Endothelial cell of umbilical vein (primary cell): ENCODE measurements at regions not wholly inside any gene's neighbourhood (a gene's known extent, or its start where the extent isn't known, plus 50 kb on each side); places are given as distances from the start of the nearest gene placed in this dataset.

Experiments used
- BruUV-seq: library from RNA; stranded (reverse); fragments of 400-500 nt; replicated peaks from 2 replicates; lab custom pipeline; 2021; lab: Mats Ljungman, UMichigan
- CTCF ChIA-PET: fragments of 300-600, 350-600 bp; sonication (Branson Sonifier 250); formaldehyde crosslinking; loops from one replicate; lab custom pipeline; 2021; ENCODE audit warnings: antibody characterized with exemption, inconsistent platforms; lab: Charles Lee
- POLR2A ChIA-PET: fragments of 300-600, 350-600 bp; sonication (Branson Sonifier 250); formaldehyde crosslinking; loops from one replicate; lab custom pipeline; 2021; ENCODE audit warnings: antibody characterized with exemption, inconsistent platforms; lab: Charles Lee
- DNase-seq: peaks from one replicate; pipeline ENCODE4 v3.0.0-alpha.2; 2011; ENCODE audit warnings: low read depth, low spot score
- FAIRE-seq: peaks from 2 replicates; lab custom pipeline; 2011; peaks lifted over from hg19 to GRCh38; lab: Jason Lieb, UNC
- H2AFZ ChIP-seq: 2 replicates; pipeline ENCODE4 v1.6.0; 2012; ENCODE audit warnings: low read depth, low read length, control low read depth, inconsistent platforms
- H3K27ac ChIP-seq: 2 replicates; pipeline ENCODE4 v1.5.1; 2011; ENCODE audit warnings: low read depth, mild to moderate bottlenecking, control low read depth, low read length, moderate library complexity; ENCODE audit not compliant: insufficient read depth
- H3K27me3 ChIP-seq, 2 experiments: 2 replicates each; pipeline versions ENCODE4 v1.6.0 to v1.6.1; 2011; ENCODE audit warnings: low read length in 2 of 2, mixed read lengths in 1 of 2; ENCODE audit not compliant: control insufficient read depth in 2 of 2, insufficient read depth in 2 of 2
- H3K36me3 ChIP-seq, 2 experiments: 2 replicates in 1 of 2; 3 replicates in 1 of 2; pipeline ENCODE4 v1.5.1; 2011; ENCODE audit warnings: low read length in 2 of 2, mild to moderate bottlenecking in 1 of 2, moderate library complexity in 1 of 2; ENCODE audit not compliant: control insufficient read depth in 2 of 2, insufficient read depth in 2 of 2; ENCODE audit errors: extremely low read depth in 1 of 2
- H3K4me1 ChIP-seq: 3 replicates; pipeline ENCODE4 v1.5.1; 2011; ENCODE audit warnings: mild to moderate bottlenecking, low read length; ENCODE audit not compliant: control insufficient read depth, insufficient read depth; ENCODE audit errors: extremely low read depth
- H3K4me2 ChIP-seq: 2 replicates; pipeline ENCODE4 v1.6.1; 2011; ENCODE audit warnings: low read length, control low read depth, mixed read lengths; ENCODE audit not compliant: insufficient read depth
- H3K4me3 ChIP-seq, 3 experiments: fragments of 200-600 bp in 1 of 3; sonication (generic), shearing (Covaris generic) in 1 of 3; replicated peaks in 1 of 3; 2 replicates each; pipeline ENCODE4 v1.5.1; 2011 to 2016; ENCODE audit warnings: control low read depth in 3 of 3, low read length in 3 of 3, mild to moderate bottlenecking in 2 of 3, inconsistent platforms in 1 of 3, low read depth in 1 of 3, moderate library complexity in 1 of 3; ENCODE audit not compliant: insufficient read depth in 1 of 3
- H3K79me2 ChIP-seq: 2 replicates; pipeline ENCODE4 v1.6.0; 2012; ENCODE audit warnings: low read length, inconsistent platforms; ENCODE audit not compliant: control insufficient read depth, insufficient read depth
- H3K9ac ChIP-seq: replicated peaks from 2 replicates; pipeline ENCODE3; 2011; ENCODE audit warnings: low read length, control low read depth; ENCODE audit not compliant: insufficient read depth; ENCODE audit errors: extremely low read depth
- H3K9me1 ChIP-seq: replicated peaks from 3 replicates; pipeline ENCODE4 v1.6.0; 2011; ENCODE audit warnings: mild to moderate bottlenecking, low read length; ENCODE audit not compliant: control insufficient read depth, insufficient read depth; ENCODE audit errors: extremely low read depth
- H3K9me3 ChIP-seq: replicated peaks from 2 replicates; pipeline ENCODE4 v1.5.1; 2012; ENCODE audit warnings: low read length, inconsistent platforms; ENCODE audit not compliant: control insufficient read depth, insufficient read depth
- H4K20me1 ChIP-seq: replicated peaks from 2 replicates; pipeline ENCODE3; 2011; ENCODE audit warnings: mild to moderate bottlenecking, low read length; ENCODE audit not compliant: control insufficient read depth, insufficient read depth; ENCODE audit errors: extremely low read depth
- CTCF ChIP-seq, 2 donors: IDR thresholded peaks; 1 replicate in 1 of 2; 2 replicates in 1 of 2; pipeline ENCODE4 v1.5.1; 2011; ENCODE audit warnings: low read length in 2 of 2, mild to moderate bottlenecking in 2 of 2, moderate library complexity in 2 of 2, control low read depth in 1 of 2, inconsistent platforms in 1 of 2, low read depth in 1 of 2; ENCODE audit not compliant: insufficient read depth in 1 of 2; ENCODE audit errors: extremely low read depth in 1 of 2
- FOS ChIP-seq: IDR thresholded peaks from 2 replicates; pipeline ENCODE4 v1.6.1; 2011; ENCODE audit warnings: mild to moderate bottlenecking, low read length, moderate library complexity, borderline replicate concordance; ENCODE audit not compliant: insufficient read depth
- GATA2 ChIP-seq: IDR thresholded peaks from 2 replicates; pipeline ENCODE4 v1.7.0; 2011; ENCODE audit warnings: low read depth, mild to moderate bottlenecking, moderate library complexity, mixed read lengths, low read length; ENCODE audit not compliant: insufficient read length, insufficient read depth
- JUN ChIP-seq: IDR thresholded peaks from 2 replicates; pipeline ENCODE4 v1.6.1; 2011; ENCODE audit warnings: borderline replicate concordance, low read depth; ENCODE audit not compliant: insufficient read length, insufficient read depth
- MYC ChIP-seq: IDR thresholded peaks from one replicate; pipeline ENCODE4 v1.6.1; 2011; ENCODE audit warnings: mild to moderate bottlenecking, low read depth, low read length
- POLR2A ChIP-seq: IDR thresholded peaks from 2 replicates; pipeline ENCODE4 v1.6.1; 2012; ENCODE audit warnings: low read depth, mild to moderate bottlenecking, control low read depth, low read length
- POLR2AphosphoS5 ChIP-seq: IDR thresholded peaks from 2 replicates; pipeline ENCODE4 v1.6.1; 2012; ENCODE audit warnings: low read depth, mild to moderate bottlenecking, control low read depth, low read length, moderate library complexity; ENCODE audit not compliant: insufficient read depth
- dilution Hi-C: fragments of 300-500 bp; cut with MboI; formaldehyde crosslinking; loops from one replicate; pipeline ENCODE4 v1.15.0; 2019; ENCODE audit warnings: low sequenced_read_pairs; ENCODE audit not compliant: extremely low pct_ligation_motif_present
- intact Hi-C: fragments of 100-400 bp; cut with micrococcal nuclease; formaldehyde crosslinking; loops from one replicate; pipeline ENCODE4 v1.10.0; 2022

- POLR2A ChIA-PET = no interaction called here
- BruUV-seq = no TSS peak
- FAIRE-seq = no peak
These were observed 76.3 kb upstream of the IQSEC1 start for GRCh38 chr3:13149330-13150108.

More at GRCh38 chr3:13149330-13150108, 76.3 kb upstream of the IQSEC1 start:
- no peaks in the 10 kb centered on the region for H4K20me1 ChIP-seq
- H3K4me1 ChIP-seq = no peaks in the 10 kb centered on the region
- no peaks in the 10 kb centered on the region for H3K9me1 ChIP-seq
- H3K79me2 ChIP-seq = no peaks in the 10 kb centered on the region
- no peak overlapping the region for H3K27ac ChIP-seq
- H3K4me2 ChIP-seq = no peak overlapping the region
- intact Hi-C loops (loop anchor here (2.0 kb wide), 1 partner anchor 41 kb away; no protein-coding TSS in a partner anchor), dilution Hi-C loops (no loop called here)
- no peak for TF ChIP-seq JUN
- TF ChIP-seq FOS = no peak
- TF ChIP-seq GATA2 = no peak
- no peak for TF ChIP-seq POLR2A
- TF ChIP-seq CTCF (IDR thresholded peaks at IDR 0.05; ENCODE audit: extremely low read depth in 1 of 2, insufficient read depth in 1 of 2, low read depth in 1 of 2, low read length in 2 of 2) = no peak
- TF ChIP-seq POLR2AphosphoS5 = no peak
- TF ChIP-seq MYC = no peak
- H3K9me3 ChIP-seq = no peaks in the 10 kb centered on the region
- H2AFZ ChIP-seq = no peak overlapping the region
- DNase-seq = no peak
- CTCF ChIA-PET = no interaction called here
- H3K36me3 ChIP-seq = no peaks in the 10 kb centered on the region
- H3K4me3 ChIP-seq = no peak overlapping the region
- no peak overlapping the region for H3K9ac ChIP-seq
- no peaks in the 10 kb centered on the region for H3K27me3 ChIP-seq
